NCI-H748 treated with DMSO at 0.1 percent for 48 hours (cell line): ENCODE measurements at regions not wholly inside any gene's neighbourhood (a gene's known extent, or its start where the extent isn't known, plus 50 kb on each side); places are given as distances from the start of the nearest gene placed in this dataset.

Experiments
- DNase-seq: peaks from one replicate; lab custom pipeline; 2025; lab: John Stamatoyannopoulos, UW

- no peak for DNase-seq
Observed at GRCh38 chr4:138858419-138858818, 157.2 kb upstream of the NOCT start.

DNA sequence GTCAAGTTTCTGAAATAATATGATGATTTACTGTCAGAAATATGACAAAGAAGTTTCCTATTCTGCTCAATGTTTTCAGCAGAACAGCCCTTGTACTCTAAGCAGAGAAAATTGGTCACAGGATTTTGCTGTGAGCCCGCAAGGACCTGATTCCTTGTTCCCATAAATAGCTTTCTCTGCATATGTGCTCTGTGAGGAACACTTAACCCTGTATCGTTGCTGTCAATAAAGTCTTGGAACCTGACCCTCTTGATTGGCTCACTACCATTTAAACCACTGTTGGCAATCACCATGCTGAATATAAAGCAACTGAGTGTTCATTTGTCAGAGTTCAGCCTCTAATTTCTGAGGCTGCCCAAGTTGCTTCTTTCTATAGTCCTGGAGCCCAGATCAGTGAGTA is 158.2 kb upstream of the NOCT start:
- no peak for DNase-seq

DNA sequence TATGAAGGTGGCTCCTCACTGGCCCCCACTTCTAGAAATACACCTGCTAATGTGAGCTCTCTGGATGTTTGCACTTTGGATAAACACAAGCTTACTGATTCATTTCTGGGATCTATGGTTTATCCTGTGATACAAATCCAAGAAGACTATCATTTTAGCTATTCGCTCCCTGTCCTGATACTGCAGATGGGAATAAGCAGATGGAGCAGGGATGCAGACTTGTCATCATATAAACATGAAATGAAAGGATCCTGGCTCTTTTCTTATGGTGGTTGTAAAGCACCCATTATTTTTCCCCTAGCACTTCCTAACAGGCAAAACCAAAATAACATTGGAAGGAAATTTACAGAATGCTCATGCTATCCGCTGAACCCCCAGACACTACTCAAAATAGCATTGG is 162.9 kb upstream of the NOCT start:
- no peak for DNase-seq

DNA sequence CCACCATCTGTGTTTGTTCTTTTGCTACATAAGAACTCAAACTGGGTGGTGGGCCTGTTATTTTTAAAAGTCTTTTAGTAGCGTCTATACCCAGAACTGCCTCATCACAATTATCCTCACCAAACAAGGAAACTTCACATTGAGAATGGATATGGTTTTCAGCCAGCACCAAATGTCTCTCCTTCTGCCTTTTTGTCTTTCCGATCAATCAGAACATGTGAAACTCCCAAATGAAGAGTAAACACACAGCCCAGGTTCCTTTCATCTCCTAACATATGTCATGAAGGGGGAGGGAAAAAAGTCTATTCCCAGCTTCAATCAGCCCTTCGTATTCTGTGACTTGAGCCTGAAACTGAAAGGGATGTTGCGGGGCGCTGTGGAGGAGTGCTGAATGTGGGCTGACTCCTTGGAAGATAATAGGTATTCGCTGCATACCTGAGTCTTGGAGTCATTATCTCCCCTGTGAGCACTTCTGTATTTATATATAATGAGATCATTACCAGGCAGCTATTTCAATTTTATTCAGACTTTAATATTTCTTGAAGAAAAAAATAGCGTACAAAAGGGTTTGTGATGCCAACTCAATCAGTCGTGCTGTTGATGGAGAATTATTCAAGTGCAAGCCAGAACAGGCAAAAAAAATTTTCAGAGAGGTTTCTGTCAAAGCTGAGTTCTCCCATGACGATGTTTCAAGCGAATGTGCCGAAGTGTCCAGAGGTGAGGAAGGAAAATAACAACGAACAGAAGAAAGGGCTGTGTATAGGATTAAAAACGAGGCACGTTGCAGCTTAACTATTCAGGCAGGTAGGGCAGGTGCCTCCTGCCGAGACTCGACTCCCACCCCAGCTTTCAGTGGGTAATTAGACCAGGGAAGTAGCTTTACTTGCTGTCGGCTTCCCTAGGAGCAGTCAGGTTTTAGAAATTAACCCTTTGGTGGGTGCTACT is 163.9 kb upstream of the NOCT start:
- peak; percentile 63 for DNase-seq

DNA sequence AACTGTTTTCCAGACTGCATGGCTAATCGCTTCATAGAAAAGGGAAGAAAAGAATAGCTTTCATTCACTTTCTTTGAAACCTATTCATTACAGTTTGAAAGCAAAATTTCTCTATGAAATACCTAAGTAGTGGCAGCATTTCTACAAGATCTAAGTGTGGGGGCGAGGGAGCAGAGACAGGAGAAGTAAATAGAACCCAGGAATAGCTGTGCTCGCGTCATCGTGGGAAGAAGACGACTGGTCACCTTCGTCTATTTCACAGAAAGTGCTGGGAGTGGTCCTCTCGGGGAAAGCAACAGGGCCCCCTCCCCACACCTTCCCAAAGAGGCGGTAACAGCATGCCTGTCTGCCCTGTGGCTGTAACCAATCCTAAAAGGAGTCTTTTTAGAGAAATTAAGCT is 169.9 kb upstream of the NOCT start:
- DNase-seq = no peak

DNA sequence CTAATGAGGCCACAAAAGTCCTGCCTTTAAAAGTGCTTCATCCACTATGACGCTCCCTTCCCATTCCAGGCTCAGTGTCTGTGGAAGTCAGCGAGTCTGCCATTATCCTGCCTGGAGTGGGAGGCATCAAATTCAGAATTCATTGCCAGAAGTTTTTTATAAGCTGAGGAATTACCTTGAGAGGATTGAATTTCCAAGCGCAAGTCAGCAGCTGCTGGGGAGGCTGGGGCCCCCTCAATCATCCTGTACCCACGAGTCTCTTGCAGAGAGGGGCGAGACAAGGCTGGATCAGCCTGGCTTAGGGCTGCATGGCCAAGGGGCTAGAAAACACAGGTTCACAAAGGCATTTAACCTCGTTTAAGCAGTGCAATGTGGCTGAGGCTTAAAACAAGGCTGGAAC is 170.5 kb upstream of the NOCT start:
- no peak for DNase-seq

DNA sequence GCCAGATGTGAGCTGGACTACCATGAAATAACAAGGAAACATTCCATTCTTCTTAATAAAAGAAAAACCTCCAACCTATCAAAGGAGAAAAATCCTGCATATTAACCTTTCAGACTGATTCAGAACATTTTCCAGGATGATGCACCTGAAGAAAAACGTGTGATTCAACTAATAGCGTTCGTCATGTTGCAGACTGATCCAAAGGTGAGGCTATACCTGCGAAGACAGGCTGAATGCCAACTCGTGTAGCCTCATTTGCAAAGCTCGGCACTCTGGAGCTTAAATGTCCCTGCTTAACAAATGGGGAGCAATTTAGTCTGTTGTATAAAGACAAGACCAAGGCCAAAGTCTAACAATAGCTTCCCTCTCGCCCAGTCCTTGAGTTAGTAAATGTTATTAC is 172.0 kb upstream of the NOCT start:
- no peak for DNase-seq

DNA sequence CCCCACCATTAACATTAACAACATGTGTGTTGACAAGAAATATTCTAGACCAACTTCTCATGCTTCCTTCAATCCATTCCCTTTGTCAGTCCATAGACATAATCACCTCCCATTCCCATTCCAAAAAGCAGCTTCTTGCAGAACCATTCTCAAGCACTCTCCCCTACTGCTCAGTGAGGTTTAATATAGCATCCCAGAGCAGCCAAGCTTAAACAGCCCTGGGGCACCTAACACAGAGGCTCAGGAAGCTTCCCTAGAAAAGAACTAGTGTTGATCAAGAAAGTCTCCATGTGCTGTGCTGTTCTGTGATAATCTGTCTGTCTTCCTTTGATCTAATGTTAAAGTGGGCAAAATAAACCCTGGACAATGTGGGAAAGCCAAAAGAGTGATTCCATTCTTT is 174.2 kb upstream of the NOCT start:
- DNase-seq = no peak

GRCh38 chr4:138838251-138838650 is 177.3 kb upstream of the NOCT start:
- DNase-seq = no peak

DNA sequence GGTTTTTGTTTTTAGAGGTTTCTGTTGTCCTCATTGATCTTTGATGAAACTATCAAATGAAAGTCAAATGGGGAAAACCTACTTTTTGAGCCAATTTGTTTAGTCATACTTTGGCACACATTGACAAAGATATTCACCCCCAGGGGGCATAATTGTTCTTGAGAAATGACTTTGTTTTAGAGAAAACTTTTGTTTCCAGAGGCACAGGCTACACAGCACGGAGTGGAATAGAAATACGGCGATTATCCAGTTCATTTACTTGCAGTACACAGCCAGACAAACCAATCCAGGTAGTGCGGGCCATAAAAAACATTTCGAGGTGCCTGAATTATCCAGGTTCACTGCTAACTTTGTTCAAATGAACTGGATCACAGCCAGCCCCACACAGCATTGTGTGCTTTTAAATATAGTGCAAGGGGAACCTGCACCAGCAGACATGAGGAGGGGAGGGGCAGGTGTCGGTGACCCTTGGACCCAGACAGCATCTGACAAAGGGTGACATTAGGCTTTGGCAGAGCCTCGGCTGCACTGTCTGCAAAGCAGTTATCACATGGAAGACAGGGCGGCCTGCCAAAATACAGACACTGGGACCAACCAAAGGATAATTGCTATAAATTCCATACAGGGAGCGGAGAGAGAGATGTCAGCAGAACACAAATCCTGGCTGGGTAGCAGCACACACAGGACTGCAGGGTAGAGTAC is 179.6 kb upstream of the NOCT start:
- DNase-seq = no peak

GRCh38 chr4:138833974-138834373 is 181.6 kb upstream of the NOCT start:
- no peak for DNase-seq

DNA sequence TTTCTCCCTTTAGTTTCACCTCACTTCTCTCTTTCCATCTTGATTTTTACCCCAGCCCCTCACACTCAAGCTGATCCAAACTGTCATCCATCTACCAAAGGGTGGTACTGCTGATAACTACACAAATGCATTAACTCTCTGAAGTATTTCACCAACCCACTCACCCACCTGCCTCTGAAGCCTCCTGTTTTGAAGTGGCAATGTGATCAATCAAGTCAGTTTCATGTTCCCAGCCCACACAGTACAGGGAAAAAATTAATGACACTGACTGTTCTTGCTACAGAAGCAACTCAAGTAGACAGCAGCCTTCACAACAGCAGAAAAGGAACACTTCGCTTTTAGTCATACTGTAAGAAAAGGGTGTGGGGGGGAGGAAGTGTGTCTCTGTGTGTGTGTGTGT is 183.0 kb upstream of the NOCT start:
- no peak for DNase-seq

DNA sequence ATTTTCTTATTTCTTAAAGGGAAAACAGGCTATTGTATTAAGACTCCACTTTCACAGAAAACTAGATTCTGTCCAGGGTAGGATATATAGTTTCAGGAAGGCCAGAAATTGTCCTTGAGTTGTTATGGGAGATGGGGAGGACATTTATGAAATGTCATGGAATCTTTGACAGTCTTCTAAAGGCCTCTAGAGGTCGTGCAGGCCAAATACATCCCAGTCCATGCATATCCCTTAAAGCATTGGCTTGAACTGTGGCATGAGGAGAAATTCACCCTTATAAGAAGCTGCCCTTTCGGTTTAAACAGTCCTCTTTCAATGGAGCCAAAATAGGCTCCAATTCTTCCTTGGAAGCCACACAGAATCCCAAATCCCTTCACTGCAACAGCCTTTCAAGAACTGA is 183.6 kb upstream of the NOCT start:
- no peak for DNase-seq

GRCh38 chr4:138828926-138829325 is 186.7 kb upstream of the NOCT start:
- no peak for DNase-seq

GRCh38 chr4:138826754-138827153 is 188.8 kb upstream of the NOCT start:
- DNase-seq = no peak

DNA sequence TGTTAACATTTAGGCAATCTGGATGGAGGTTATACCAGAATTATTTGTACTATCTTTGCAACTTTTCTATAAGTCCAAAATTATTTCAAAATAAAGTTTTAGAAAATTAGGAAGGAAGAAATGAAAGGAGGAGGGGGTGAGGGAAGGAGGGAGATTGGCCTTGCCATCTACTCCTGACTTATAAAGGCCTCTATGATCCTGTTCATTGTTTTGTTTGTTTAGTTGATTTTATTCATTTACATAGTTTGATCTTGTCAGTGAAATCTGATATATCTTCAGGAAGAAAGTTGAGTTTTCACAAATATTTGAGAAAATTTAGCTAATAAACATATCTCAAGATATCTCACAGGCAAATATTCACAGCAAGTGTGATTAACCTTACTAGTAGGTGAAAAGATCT is 189.3 kb upstream of the NOCT start:
- DNase-seq = no peak

DNA sequence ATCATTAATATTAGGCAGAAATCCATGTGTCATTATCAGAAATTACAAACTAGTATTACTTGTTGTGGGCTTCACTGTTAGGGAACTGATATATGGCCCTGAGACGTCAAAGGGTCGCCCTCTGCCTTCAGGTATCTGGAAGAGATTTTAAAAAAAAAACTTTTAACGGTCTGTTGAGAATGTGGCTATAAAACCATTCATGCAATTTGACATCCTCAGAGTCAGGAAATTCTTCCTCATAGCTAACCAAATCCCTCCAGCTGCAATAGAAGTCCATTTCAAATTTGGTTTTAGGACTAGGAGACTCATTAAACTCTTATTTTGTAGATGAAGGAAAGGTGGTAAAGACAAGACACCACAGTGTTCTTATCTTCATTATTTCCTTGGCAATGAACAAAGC is 194.2 kb upstream of the NOCT start:
- no peak for DNase-seq

DNA sequence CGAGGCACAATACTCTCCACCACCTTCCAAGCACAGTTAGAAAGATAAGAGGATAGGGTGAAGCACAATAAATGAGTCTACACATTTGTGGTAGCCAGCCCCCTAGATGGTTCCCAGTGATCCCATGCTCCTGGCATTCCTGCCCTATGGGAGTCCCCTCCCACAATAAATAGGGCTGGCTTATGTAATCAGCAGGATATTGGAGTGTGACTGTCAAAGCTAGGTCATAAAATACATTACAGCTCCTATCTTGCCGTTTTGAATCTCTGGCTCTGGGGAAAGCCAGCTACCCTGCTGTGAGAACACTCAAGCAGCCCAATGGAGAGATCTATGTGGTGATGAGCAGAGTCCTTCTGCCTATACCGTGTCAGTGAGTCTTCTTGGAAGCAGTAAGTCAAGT is 198.7 kb upstream of the NOCT start:
- DNase-seq = no peak

- DNase-seq = no peak
Observed at GRCh38 chr4:138815811-138816210, 199.8 kb upstream of the NOCT start.

GRCh38 chr4:138805736-138806135 is 209.8 kb upstream of the NOCT start:
- DNase-seq = no peak

DNA sequence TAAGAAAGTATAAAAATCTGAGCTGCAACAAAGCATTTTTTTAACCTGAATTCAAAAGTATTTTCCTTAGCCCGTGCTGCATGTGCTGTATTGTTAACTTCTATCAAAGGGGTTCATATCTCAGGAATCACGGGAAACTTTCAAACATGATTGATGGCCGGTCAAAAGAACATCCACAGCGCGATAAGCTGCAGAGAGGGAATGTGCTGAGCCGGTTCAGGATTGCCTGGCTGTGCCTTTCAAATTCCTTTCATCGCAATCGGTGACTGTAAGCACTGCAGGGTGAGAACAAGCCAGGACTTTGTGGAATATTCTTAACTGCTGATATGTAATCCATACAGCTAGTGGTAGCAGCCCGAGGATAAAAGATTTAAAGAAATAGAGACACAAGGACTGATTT is 210.9 kb upstream of the NOCT start:
- no peak for DNase-seq

DNA sequence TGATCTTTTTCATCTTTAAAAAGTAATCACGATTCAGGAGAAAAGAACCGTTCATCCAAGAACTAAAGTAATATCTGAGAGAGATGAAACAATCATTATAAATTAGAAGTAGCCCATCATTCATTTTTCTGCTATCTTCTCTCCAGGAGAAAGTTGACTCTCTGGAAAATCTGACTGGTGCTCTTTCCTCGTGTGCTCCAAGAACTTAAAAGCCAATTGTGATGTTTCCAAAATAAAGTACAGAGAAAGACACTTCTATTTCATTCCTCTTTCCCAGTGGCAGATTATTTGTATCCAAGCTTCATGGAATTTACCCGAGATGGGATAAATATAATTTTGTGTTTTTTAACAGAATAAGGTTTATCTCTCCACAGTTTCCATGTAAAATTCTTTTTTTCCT is 212.5 kb upstream of the NOCT start:
- DNase-seq = no peak

DNA sequence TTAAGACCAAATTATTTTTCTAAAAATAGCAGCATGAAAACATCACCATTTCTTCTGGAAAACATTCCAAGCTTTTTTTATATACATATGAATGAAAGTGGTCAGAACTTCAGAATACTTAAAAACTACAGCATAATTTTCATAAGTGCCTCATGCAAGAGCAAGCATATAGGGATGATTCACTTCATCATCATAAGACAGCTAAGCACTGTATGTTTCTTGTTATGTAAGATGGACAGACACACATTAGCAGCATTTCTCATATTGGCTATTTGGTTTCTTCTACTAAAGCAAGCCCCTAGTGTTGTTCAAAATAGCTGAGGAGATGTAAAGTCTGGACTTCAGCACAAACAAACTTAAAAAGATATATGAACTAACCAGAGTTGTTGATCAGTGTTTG is 213.1 kb upstream of the NOCT start:
- DNase-seq = no peak

GRCh38 chr4:138800421-138800820 is 215.2 kb upstream of the NOCT start:
- DNase-seq = no peak
